HL-60 (cell line): ENCODE measurements at regions not wholly inside any gene's neighbourhood (a gene's known extent, or its start where the extent isn't known, plus 50 kb on each side); places are given as distances from the start of the nearest gene placed in this dataset.
"Not testable (repeated sequence)": the region's sequence is repeated elsewhere in the genome, so short reads cannot be mapped to it uniquely, and the experiment has no call there.

Experiments used
- DNase-seq, 2 experiments: peaks; one replicate each; pipeline ENCODE4 v3.0.0-alpha.2; 2010 to 2020; ENCODE audit warnings: low read depth in 1 of 2, low spot score in 1 of 2
- H3K27ac ChIP-seq: fragments of 250-450 bp; sonication (Bioruptor Pico); replicated peaks from 2 replicates; pipeline ENCODE4 v1.5.1; 2020; ENCODE audit warnings: mild to moderate bottlenecking, moderate library complexity
- H3K27me3 ChIP-seq: fragments of 250-450 bp; sonication (Bioruptor Pico); 2 replicates; pipeline ENCODE4 v1.5.1; 2021; ENCODE audit warnings: mild to moderate bottlenecking, moderate library complexity; ENCODE audit not compliant: insufficient read depth, poor library complexity, severe bottlenecking
- H3K4me3 ChIP-seq: replicated peaks from 2 replicates; pipeline ENCODE4 v1.5.1; 2011; ENCODE audit warnings: mild to moderate bottlenecking, control low read depth, low read length; ENCODE audit not compliant: insufficient read depth
- GABPA ChIP-seq: IDR thresholded peaks from 2 replicates; pipeline ENCODE4 v1.6.1; 2012; ENCODE audit warnings: low read depth
- POLR2AphosphoS5 ChIP-seq: IDR thresholded peaks from 2 replicates; pipeline ENCODE4 v1.6.1; 2012; ENCODE audit warnings: low read depth
- SPI1 ChIP-seq: IDR thresholded peaks from 2 replicates; pipeline ENCODE4 v1.6.1; 2012; ENCODE audit warnings: low read depth, mild to moderate bottlenecking, borderline replicate concordance
- TF ChIP-seq, protein P1 (sequence below): IDR thresholded peaks from 2 replicates; pipeline ENCODE4 v1.6.1; 2012; ENCODE audit warnings: low read depth; ENCODE audit not compliant: insufficient replicate concordance
- TF ChIP-seq, protein P2 (sequence below): IDR thresholded peaks from one replicate; pipeline ENCODE4 v1.5.1; 2011; ENCODE audit warnings: low read length, control low read depth, inconsistent platforms; ENCODE audit not compliant: insufficient read depth

DNA sequence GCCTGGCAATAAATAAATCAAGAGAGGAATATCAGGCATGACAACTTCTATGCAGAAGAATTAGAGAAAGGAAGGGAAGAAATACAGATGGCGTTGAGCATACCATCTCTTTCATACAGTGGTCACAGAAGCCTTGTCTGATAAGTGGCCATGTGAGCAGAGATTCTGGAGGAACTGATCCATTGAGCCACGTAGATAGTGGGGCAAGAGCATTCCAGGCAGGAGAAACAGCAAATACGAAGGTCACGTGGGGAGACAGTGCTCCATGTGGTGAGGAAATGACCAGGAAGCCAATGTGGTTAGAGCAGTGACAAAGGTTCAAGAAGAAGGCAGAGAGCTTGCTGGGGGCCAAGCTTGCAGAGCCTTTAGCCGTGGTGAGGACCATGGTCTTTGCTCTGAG lies 226.7 kb upstream of the NOCT start:
- no peak for TF ChIP-seq GABPA
- no peak for TF ChIP-seq SPI1
- no peak for TF ChIP-seq POLR2AphosphoS5
- TF ChIP-seq, protein P1, sequence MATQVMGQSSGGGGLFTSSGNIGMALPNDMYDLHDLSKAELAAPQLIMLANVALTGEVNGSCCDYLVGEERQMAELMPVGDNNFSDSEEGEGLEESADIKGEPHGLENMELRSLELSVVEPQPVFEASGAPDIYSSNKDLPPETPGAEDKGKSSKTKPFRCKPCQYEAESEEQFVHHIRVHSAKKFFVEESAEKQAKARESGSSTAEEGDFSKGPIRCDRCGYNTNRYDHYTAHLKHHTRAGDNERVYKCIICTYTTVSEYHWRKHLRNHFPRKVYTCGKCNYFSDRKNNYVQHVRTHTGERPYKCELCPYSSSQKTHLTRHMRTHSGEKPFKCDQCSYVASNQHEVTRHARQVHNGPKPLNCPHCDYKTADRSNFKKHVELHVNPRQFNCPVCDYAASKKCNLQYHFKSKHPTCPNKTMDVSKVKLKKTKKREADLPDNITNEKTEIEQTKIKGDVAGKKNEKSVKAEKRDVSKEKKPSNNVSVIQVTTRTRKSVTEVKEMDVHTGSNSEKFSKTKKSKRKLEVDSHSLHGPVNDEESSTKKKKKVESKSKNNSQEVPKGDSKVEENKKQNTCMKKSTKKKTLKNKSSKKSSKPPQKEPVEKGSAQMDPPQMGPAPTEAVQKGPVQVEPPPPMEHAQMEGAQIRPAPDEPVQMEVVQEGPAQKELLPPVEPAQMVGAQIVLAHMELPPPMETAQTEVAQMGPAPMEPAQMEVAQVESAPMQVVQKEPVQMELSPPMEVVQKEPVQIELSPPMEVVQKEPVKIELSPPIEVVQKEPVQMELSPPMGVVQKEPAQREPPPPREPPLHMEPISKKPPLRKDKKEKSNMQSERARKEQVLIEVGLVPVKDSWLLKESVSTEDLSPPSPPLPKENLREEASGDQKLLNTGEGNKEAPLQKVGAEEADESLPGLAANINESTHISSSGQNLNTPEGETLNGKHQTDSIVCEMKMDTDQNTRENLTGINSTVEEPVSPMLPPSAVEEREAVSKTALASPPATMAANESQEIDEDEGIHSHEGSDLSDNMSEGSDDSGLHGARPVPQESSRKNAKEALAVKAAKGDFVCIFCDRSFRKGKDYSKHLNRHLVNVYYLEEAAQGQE, result no peak
- TF ChIP-seq, protein P2, sequence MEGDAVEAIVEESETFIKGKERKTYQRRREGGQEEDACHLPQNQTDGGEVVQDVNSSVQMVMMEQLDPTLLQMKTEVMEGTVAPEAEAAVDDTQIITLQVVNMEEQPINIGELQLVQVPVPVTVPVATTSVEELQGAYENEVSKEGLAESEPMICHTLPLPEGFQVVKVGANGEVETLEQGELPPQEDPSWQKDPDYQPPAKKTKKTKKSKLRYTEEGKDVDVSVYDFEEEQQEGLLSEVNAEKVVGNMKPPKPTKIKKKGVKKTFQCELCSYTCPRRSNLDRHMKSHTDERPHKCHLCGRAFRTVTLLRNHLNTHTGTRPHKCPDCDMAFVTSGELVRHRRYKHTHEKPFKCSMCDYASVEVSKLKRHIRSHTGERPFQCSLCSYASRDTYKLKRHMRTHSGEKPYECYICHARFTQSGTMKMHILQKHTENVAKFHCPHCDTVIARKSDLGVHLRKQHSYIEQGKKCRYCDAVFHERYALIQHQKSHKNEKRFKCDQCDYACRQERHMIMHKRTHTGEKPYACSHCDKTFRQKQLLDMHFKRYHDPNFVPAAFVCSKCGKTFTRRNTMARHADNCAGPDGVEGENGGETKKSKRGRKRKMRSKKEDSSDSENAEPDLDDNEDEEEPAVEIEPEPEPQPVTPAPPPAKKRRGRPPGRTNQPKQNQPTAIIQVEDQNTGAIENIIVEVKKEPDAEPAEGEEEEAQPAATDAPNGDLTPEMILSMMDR, result no peak
- H3K4me3 ChIP-seq, result no peak overlapping the region
- H3K27me3 ChIP-seq, result no peaks in the 10 kb centered on the region
- no peak overlapping the region for H3K27ac ChIP-seq
- no peak for DNase-seq

DNA sequence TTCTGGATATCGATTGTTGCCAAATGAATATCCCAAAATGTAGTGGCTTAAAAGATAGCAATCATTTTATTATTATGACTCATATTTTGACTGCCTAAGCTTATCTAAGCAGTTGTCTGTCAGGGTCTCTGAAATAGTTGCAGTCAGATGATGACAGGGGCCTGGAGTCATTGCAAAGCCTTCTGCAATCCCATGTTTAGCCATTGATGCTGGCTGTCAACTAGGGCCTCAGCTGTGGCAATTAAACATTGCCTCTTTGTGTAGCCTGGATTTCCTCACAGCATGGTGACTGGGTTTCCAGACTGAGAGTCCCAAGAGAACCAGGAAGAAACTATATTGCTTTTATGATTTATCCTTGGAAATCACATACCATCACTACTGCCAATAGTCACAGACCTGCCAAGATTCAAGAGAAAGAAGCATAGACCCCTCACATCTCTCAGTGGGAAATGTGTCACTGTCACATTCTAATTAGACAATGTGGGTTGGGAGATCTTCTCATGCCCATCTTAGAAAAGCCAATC lies 227.3 kb upstream of the NOCT start:
- Histone ChIP-seq H3K4me3 (no peak overlapping the region), H3K27ac (no peak overlapping the region), H3K27me3 (no peaks in the 10 kb centered on the region)
- TF ChIP-seq, protein P2, result no peak
- no peak for TF ChIP-seq GABPA
- TF ChIP-seq, protein P1, result no peak
- TF ChIP-seq POLR2AphosphoS5, result no peak
- TF ChIP-seq SPI1, result no peak
- no peak for DNase-seq

DNA sequence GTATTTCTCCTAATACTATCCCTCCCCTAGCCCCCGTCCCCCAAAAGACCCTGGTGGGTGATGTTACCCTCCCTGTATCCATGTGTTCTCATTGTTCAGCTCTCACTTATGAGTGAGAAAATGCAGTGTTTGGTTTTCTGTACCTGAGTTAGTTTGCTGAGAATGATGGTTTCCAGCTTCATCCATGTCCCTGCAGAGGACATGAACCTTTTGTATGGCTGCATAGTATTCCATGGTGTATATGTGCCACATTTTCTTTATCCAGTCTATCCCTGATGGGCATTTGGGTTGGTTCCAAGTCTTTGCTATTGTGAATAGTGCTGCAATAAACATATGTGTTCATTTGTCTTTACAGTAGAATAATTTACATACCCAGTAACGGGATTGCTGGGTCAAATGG lies 235.8 kb upstream of the NOCT start:
- not testable (repeated sequence) for DNase-seq, H3K27ac ChIP-seq

DNA sequence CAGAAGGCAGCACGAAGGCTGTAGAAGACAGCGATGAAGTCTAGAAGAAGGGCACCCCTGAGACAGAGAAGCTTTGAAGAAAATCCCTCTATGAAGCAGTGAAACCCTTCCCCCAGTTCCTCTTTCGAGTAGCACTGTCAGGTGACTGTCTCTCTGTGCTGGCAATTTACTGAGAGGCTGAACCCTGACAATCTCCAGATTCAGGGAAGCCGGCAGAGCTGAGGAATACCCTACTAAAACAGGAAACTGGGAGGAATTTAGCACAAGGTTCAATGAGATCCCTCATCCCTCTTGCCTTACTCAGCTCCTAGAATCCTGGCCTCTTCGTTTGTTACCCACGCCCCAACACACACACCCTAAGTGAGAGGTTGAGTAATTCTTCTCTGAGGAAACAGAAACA lies 239.7 kb upstream of the NOCT start:
- Histone ChIP-seq H3K27ac (peak overlapping the region; percentile 15; the same call in 1 of the 2 replicates), H3K4me3 (no peak overlapping the region), H3K27me3 (no peaks in the 10 kb centered on the region)
- DNase-seq, result peak; percentile 15 to 63
- no peak for TF ChIP-seq POLR2AphosphoS5
- TF ChIP-seq GABPA, result no peak
- TF ChIP-seq SPI1, result peak; percentile 98

More for the DNA sequence above, 235.8 kb upstream of the NOCT start:
- H3K4me3 ChIP-seq, H3K27me3 ChIP-seq: not testable (repeated sequence)

DNA sequence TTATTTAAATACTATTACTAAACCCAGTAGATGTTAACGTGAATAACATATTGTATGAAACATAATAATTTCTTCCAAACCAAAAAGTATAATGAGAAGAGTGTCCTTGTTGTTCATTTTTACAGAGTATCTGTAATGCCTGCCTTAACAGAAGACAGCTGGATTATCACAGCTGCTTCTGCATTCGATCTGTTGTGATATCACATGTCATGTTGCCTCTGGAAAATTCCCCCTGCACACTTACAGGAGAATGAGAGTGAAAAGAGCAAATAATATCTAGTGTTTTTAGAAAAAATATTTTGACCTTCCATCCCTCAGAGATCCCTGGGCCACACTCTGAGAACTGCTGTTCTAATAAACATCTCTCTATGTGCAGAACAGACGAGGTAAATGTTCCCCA lies 240.1 kb upstream of the NOCT start:
- Histone ChIP-seq H3K27ac (peak overlapping the region; percentile 15; the same call in 1 of the 2 replicates), H3K4me3 (no peak overlapping the region), H3K27me3 (no peaks in the 10 kb centered on the region)
- TF ChIP-seq GABPA (no peak), SPI1 (no peak), POLR2AphosphoS5 (no peak)
- TF ChIP-seq, protein P1, result no peak
- TF ChIP-seq, protein P2, result no peak
- DNase-seq, result no peak
